ENCODE measurements at regions not wholly inside any gene's neighbourhood (a gene's known extent, or its start where the extent isn't known, plus 50 kb on each side); places are given as distances from the start of the nearest gene placed in this dataset.

DNA sequence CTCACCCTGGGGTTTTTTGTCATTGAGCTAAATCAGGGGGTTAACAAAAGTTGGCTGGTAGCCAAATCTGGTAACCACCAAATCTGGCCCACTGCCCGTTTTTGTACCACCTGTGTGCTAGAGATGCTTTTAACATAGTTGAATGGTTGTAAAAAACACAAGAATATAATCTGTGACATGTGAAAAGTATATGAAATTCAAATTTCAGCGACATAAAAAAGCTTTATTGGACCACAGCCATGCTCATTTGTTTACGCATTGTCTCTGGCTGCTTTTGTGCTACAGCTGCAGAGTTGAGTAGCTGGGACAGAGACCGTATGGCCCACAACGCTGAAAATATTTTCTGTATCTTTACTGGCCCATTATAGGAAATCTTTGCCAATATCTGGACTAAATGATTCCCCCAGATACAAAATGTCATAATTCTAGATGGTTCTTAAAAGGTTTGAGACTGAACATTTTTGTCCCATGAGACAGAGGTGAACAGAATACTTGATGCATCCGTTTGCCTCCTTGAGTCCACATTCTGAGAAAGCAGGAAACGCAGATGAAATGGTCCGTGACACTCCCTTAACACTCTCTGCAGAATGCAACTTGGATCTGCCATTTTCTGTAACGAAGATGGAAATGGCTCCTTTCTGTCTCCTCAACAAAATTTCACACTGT lies 120.9 kb upstream of the PDZRN3 start:
- Histone ChIP-seq H3K4me1 (ENCODE audit: control insufficient read depth, insufficient read depth, low read length) (peaks cover 10% of the 10 kb centered on the region), H3K9ac (ENCODE audit: low read length) (no peak overlapping the region), H3K27me3 (replicated peaks; ENCODE audit: control insufficient read depth, insufficient read depth, low read length) (no peaks in the 10 kb centered on the region), H3K36me3 (ENCODE audit: control insufficient read depth, insufficient read depth, low read length, severe bottlenecking) (no peaks in the 10 kb centered on the region), H3K4me3 (ENCODE audit: low read length) (no peak overlapping the region), H3K9me3 (ENCODE audit: control insufficient read depth, low read length) (no peaks in the 10 kb centered on the region)
- DNase-seq (ENCODE audit: low read depth) = no peak

DNA sequence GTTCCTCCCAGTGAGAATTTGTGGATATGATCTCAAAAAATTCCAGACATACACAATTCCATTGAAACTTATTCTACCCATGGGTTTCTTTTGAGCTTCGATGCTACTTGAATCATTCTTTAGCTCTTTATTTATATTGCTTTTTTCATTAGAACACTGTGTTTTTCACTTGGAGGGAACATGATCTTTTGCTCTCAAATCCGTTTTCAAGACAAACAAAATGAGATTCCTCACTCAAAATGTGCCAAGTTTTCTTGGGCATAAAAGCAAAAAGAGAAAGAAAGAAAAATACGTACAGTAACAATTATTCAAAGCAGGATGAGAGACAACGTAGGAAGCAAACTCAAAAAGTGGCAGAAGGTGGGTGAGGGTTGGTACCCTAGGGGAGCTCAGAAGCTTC lies 118.8 kb upstream of the PDZRN3 start:
- Histone ChIP-seq H3K9ac (ENCODE audit: low read length) (no peak overlapping the region), H3K36me3 (ENCODE audit: control insufficient read depth, insufficient read depth, low read length, severe bottlenecking) (no peaks in the 10 kb centered on the region), H3K27me3 (replicated peaks; ENCODE audit: control insufficient read depth, insufficient read depth, low read length) (no peaks in the 10 kb centered on the region), H3K4me1 (ENCODE audit: control insufficient read depth, insufficient read depth, low read length) (peaks cover 10% of the 10 kb centered on the region), H3K9me3 (ENCODE audit: control insufficient read depth, low read length) (no peaks in the 10 kb centered on the region), H3K4me3 (ENCODE audit: low read length) (no peak overlapping the region)
- DNase-seq (ENCODE audit: low read depth) = no peak

DNA sequence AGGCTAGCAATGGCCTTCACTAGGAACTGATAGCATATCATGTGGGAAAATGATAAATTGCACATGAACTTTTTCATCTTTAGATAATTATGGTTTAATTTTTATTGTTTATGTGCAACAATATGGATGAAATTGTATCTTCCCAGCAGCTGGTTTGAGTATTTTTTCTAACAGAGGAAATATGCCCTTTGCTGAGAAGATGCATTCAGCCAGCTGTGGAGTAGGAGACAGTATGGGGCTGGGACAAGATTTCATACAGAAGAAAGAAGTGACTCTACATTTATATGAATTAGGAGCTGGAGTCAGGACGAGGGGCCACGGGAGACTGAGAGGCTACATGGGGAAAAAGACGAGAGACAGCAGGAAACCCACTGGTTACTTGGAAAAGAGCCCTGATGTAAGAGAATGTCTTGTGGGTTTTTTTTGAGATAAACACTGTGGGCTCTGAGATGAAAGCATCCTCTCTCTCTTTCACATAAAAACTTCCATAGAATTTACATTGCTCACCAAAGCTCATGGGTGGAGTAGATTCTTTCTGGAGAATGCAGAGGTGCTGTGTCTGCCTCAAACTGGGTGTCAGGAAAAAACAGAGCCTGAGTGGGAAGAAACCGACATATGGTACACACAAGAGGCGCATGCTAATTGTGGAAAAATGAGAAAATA lies 115.2 kb upstream of the PDZRN3 start:
- peaks cover 10% of the 10 kb centered on the region for H3K4me1 ChIP-seq (ENCODE audit: control insufficient read depth, insufficient read depth, low read length)
- H3K36me3 ChIP-seq (ENCODE audit: control insufficient read depth, insufficient read depth, low read length, severe bottlenecking) = no peaks in the 10 kb centered on the region
- no peaks in the 10 kb centered on the region for H3K9me3 ChIP-seq (ENCODE audit: control insufficient read depth, low read length)
- no peaks in the 10 kb centered on the region for H3K27me3 ChIP-seq (replicated peaks; ENCODE audit: control insufficient read depth, insufficient read depth, low read length)
- DNase-seq (ENCODE audit: low read depth) = peak; percentile 37
- no peak overlapping the region for H3K9ac ChIP-seq (ENCODE audit: low read length)
- H3K4me3 ChIP-seq (ENCODE audit: low read length) = no peak overlapping the region

DNA sequence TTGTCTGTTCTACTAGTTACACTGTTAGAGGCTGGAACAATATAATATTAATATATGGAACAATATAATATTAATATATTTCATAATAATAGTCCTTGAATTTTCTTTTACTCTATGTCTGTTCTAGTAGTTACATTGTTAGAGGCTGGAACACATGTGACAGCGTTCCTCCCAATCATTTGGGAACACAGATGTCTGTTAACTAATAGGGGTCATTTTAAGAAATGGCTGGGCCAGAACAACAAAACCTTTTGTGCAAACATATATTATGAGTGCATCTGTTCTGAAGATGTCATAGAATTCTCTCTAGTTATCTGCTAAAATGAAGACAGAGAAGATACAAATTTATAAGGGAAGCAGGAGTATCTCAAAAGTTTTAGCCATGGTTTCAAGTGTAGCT lies 114.0 kb upstream of the PDZRN3 start:
- H3K4me3 ChIP-seq (ENCODE audit: low read length) = no peak overlapping the region
- H3K27me3 ChIP-seq (replicated peaks; ENCODE audit: control insufficient read depth, insufficient read depth, low read length) = no peaks in the 10 kb centered on the region
- no peaks in the 10 kb centered on the region for H3K9me3 ChIP-seq (ENCODE audit: control insufficient read depth, low read length)
- no peak overlapping the region for H3K9ac ChIP-seq (ENCODE audit: low read length)
- DNase-seq (ENCODE audit: low read depth) = no peak
- H3K36me3 ChIP-seq (ENCODE audit: control insufficient read depth, insufficient read depth, low read length, severe bottlenecking) = no peaks in the 10 kb centered on the region
- peaks cover 6% of the 10 kb centered on the region for H3K4me1 ChIP-seq (ENCODE audit: control insufficient read depth, insufficient read depth, low read length)

DNA sequence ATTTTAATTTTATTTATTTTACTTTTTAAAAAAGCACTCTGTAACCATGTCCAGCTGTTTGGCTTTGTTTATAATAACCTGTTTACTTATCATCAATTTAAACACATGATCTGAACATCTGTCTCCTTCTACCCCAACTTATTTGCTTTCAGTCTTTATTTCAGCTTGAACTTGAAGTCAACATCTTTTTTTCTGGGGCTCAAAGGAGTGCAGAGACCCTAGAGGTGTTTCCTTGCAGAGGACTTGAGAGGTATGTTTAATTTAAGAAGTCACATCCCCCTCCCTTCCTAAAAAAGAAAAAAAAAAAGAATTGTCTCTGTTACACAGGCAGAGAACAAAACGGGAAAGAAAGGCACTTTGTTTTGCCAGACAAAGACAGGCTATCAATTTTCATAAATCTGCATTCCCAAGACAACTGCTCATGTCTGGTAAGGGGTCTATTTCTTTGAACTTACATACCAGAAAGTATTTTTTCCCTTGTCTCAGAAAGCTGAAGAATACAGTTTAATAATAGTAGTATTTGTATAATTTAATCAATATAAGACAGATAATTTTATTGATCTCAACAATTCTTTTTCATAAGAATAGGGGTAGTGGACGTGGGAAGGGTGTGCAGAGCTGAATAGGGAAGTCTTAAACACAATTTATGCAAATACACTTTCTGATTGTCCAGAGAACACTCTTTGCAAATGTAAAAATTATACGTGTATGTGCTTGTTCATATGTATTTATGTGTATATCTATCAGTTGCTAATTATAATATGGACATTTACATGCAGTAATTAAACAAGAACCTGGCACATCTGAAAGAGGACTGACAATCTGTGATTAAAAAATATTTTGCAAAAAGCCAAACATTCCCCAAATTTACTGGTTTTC lies 109.7 kb upstream of the PDZRN3 start:
- Histone ChIP-seq H3K27me3 (replicated peaks; ENCODE audit: control insufficient read depth, insufficient read depth, low read length) (no peaks in the 10 kb centered on the region), H3K36me3 (ENCODE audit: control insufficient read depth, insufficient read depth, low read length, severe bottlenecking) (no peaks in the 10 kb centered on the region), H3K9ac (ENCODE audit: low read length) (no peak overlapping the region), H3K4me3 (ENCODE audit: low read length) (no peak overlapping the region), H3K9me3 (ENCODE audit: control insufficient read depth, low read length) (no peaks in the 10 kb centered on the region), H3K4me1 (ENCODE audit: control insufficient read depth, insufficient read depth, low read length) (peaks cover 2% of the 10 kb centered on the region)
- no peak for DNase-seq (ENCODE audit: low read depth)

DNA sequence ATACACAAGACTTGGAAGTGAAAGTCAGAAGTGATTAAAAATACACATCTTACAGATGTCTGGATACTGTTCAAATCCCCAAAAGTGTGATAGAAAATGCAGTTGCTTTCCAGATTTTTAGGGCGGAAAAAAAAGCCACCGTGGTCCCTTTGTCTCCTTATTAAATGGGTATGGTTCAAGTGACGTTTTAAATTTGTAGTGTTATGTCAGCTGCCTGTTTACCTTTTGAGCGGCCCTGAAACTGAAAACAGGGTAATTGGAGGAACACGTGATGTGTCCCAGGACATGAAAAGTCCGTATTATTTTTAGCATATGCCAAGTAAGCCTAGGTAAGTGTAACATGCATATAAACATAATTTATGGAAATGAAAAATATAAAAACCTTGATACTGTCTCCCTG lies 109.0 kb upstream of the PDZRN3 start:
- Histone ChIP-seq H3K36me3 (ENCODE audit: control insufficient read depth, insufficient read depth, low read length, severe bottlenecking) (no peaks in the 10 kb centered on the region), H3K4me3 (ENCODE audit: low read length) (no peak overlapping the region), H3K9ac (ENCODE audit: low read length) (no peak overlapping the region), H3K9me3 (ENCODE audit: control insufficient read depth, low read length) (no peaks in the 10 kb centered on the region), H3K4me1 (ENCODE audit: control insufficient read depth, insufficient read depth, low read length) (peaks cover 2% of the 10 kb centered on the region), H3K27me3 (replicated peaks; ENCODE audit: control insufficient read depth, insufficient read depth, low read length) (no peaks in the 10 kb centered on the region)
- DNase-seq (ENCODE audit: low read depth) = no peak

DNA sequence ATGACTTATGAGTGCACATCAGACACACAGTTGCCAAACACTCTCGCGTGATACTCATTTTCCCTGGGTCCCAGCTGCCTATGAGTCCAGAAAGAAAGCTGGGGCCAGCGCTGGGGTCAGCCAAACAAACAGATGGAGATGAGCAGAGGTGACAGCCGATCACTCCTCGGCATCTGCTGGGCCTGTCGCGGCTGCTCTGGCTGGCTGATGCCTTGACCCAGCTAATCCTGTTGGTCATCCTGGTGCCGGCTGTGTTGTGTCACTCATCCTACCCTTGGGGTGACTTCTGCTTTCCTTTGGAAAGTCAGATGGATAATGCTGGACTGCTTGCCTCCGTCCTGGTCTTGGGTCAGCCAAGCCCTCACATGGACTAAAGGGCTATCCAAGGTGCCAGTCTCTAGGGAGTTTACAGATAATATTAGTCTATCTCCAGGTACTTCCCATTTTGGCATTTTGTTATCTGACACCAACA lies 105.3 kb upstream of the PDZRN3 start:
- Histone ChIP-seq H3K27me3 (replicated peaks; ENCODE audit: control insufficient read depth, insufficient read depth, low read length) (no peaks in the 10 kb centered on the region), H3K9me3 (ENCODE audit: control insufficient read depth, low read length) (no peaks in the 10 kb centered on the region), H3K9ac (ENCODE audit: low read length) (no peak overlapping the region), H3K4me1 (ENCODE audit: control insufficient read depth, insufficient read depth, low read length) (peaks cover 22% of the 10 kb centered on the region), H3K4me3 (ENCODE audit: low read length) (no peak overlapping the region), H3K36me3 (ENCODE audit: control insufficient read depth, insufficient read depth, low read length, severe bottlenecking) (no peaks in the 10 kb centered on the region)
- no peak for DNase-seq (ENCODE audit: low read depth)

DNA sequence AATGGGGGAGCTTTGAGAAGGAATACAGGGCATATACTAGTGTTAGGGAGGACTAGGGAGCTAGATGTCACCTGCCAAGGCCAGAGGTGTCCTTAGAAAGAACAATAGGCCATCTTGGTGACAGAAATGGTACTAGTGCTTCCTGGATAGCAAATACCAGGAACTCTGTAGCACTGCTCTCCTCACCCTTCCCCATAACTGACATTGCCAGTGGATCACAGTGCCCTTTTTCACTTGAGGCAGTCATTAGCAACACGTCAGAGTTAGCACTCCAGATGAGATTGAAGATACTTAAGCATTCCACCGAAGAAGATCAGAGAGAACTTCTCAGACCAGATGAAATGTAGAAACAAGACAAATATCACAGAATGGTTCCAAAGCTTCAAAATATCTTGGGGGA lies 103.1 kb upstream of the PDZRN3 start:
- Histone ChIP-seq H3K4me1 (ENCODE audit: control insufficient read depth, insufficient read depth, low read length) (peaks cover 22% of the 10 kb centered on the region), H3K4me3 (ENCODE audit: low read length) (peak overlapping the region; percentile 34), H3K9ac (ENCODE audit: low read length) (peak overlapping the region; percentile 51), H3K9me3 (ENCODE audit: control insufficient read depth, low read length) (no peaks in the 10 kb centered on the region), H3K27me3 (replicated peaks; ENCODE audit: control insufficient read depth, insufficient read depth, low read length) (no peaks in the 10 kb centered on the region), H3K36me3 (ENCODE audit: control insufficient read depth, insufficient read depth, low read length, severe bottlenecking) (no peaks in the 10 kb centered on the region)
- DNase-seq (ENCODE audit: low read depth) = peak; percentile 24

DNA sequence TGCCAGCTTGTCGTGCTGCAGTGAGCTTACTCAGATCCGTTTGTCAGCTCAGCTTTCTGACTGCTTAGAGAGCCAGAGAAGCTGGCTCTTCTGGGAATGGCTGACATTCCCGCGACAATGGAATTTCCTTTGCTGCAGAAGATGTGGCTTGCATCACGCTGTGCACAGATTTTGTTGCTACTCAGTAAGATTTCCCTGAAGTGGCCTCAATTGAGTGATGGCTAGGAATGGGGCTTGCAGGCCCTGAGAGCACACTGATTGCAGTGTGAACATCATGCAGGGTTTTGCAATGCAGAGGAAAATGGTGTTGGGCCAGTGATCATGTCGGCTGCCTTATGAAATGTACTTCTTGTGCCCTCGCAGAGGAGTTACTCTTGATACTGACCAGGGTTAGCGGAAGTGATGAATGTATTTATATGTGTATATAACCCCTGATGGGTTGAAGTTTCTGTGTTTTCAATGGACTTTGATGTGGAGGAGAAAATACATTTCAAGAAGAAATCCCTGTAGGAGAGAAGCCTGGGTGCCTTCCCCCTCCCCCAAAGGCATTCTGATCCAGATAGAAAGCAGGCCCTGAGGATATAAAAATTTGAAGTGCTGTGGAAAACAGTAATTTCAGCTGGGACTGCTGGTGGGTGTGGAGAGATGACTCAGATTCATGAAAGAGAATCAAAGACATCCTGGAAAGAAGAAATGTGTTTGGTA lies 102.5 kb upstream of the PDZRN3 start:
- Histone ChIP-seq H3K27me3 (replicated peaks; ENCODE audit: control insufficient read depth, insufficient read depth, low read length) (no peaks in the 10 kb centered on the region), H3K4me3 (ENCODE audit: low read length) (peak overlapping the region; percentile 34)
- peak; percentile 96 for DNase-seq (ENCODE audit: low read depth)

DNA sequence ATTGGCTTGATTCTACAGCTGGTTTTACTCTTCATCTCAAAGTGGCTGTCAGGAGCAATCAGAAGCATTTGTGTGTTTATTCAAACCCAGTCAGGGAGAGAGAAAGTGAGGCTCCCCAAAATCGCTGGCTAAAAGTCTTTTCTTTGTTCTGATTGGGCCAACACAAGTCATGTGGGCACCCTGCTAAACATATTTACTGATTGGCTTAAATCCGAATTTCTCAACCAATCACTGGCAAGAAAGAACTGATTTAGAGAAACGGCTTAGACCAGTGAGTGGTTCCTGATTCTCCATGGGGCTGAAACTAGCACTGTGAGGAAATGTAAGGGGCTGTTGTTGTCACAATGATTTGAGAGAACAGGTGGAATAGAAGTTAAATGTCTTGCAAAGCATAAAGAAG lies 98.9 kb upstream of the PDZRN3 start:
- no peak for DNase-seq (ENCODE audit: low read depth)
- H3K9ac ChIP-seq (ENCODE audit: low read length) = no peak overlapping the region
- H3K36me3 ChIP-seq (ENCODE audit: control insufficient read depth, insufficient read depth, low read length, severe bottlenecking) = no peaks in the 10 kb centered on the region
- H3K27me3 ChIP-seq (replicated peaks; ENCODE audit: control insufficient read depth, insufficient read depth, low read length) = no peaks in the 10 kb centered on the region
- no peaks in the 10 kb centered on the region for H3K9me3 ChIP-seq (ENCODE audit: control insufficient read depth, low read length)
- H3K4me1 ChIP-seq (ENCODE audit: control insufficient read depth, insufficient read depth, low read length) = peaks cover 49% of the 10 kb centered on the region
- H3K4me3 ChIP-seq (ENCODE audit: low read length) = no peak overlapping the region

More for the DNA sequence above, 102.5 kb upstream of the PDZRN3 start:
- Histone ChIP-seq H3K9ac (ENCODE audit: low read length) (peak overlapping the region; percentile 54), H3K36me3 (ENCODE audit: control insufficient read depth, insufficient read depth, low read length, severe bottlenecking) (no peaks in the 10 kb centered on the region), H3K9me3 (ENCODE audit: control insufficient read depth, low read length) (no peaks in the 10 kb centered on the region), H3K4me1 (ENCODE audit: control insufficient read depth, insufficient read depth, low read length) (peaks cover 22% of the 10 kb centered on the region)

DNA sequence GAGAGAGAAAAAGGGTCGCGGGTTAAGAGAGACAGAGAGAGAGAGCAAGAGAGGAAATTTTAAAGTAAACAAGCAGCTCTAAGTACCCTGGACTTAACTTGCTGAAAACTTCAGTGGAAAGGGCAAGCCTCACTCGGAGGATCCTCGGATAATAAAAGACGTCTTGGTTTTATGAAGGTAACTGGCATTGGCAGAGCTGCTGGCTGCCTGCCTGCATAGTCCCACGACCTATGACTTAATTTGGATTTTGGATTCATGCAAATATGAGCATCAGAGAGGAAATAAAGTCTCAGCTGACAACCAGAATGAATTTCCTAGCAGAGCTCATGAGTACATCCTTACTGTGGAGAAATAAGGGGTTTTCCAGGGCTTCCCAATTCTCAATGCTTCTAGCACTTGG lies 95.1 kb upstream of the PDZRN3 start:
- Histone ChIP-seq H3K9ac (ENCODE audit: low read length) (peak overlapping the region; percentile 77), H3K9me3 (ENCODE audit: control insufficient read depth, low read length) (no peaks in the 10 kb centered on the region), H3K36me3 (ENCODE audit: control insufficient read depth, insufficient read depth, low read length, severe bottlenecking) (no peaks in the 10 kb centered on the region), H3K4me3 (ENCODE audit: low read length) (peak overlapping the region; percentile 72), H3K4me1 (ENCODE audit: control insufficient read depth, insufficient read depth, low read length) (peaks cover 33% of the 10 kb centered on the region), H3K27me3 (replicated peaks; ENCODE audit: control insufficient read depth, insufficient read depth, low read length) (no peaks in the 10 kb centered on the region)
- DNase-seq (ENCODE audit: low read depth) = peak; percentile 55
